A204.1 (cell line): ENCODE measurements at regions not wholly inside any gene's neighbourhood (a gene's known extent, or its start where the extent isn't known, plus 50 kb on each side); places are given as distances from the start of the nearest gene placed in this dataset.

Source experiments
- FAIRE-seq: peaks from 2 replicates; lab custom pipeline; 2012; peaks lifted over from hg19 to GRCh38; lab: Jason Lieb, UNC

DNA sequence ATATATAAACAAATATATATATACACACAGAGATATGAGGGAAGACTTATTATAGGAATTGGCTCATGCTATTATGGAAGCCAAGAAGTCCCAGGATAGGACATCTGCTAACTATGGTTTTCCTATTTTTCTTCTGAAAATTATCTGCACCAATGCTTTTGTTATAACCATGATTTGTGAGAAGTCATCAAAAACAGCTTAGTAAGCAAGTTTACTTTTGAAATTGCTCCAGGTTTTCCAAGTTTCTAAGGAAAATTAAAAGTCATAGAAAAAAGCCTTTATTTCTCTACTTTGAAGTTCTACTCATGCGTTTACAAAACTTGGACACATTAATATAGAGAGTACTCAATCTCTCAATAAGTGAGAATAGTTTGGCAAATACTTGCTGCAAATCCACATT lies 213.1 kb downstream of the TRAM1L1 start:
- no peak for FAIRE-seq

DNA sequence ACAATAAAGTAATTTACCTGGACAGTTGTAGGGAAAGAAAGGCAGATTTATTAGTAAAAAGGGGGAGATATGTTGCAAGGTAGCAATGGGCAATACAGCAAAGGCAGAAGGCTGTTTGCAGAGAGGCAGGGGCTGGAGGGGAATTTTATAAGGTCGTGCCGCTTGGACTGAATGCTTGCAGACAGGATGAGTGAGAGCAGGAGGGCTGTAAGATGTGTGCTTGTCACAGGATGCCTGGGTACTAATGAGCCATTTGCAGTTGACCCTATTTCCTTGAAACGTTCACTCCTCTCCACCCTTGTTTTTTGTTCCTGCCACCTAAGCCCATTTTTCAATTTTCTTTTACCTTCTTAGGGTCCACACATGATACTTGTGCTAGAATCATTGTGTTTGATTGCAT lies 214.7 kb downstream of the TRAM1L1 start:
- FAIRE-seq = no peak

- no peak for FAIRE-seq
Observed at GRCh38 chr4:116866106-116866505, 219.3 kb downstream of the TRAM1L1 start.

DNA sequence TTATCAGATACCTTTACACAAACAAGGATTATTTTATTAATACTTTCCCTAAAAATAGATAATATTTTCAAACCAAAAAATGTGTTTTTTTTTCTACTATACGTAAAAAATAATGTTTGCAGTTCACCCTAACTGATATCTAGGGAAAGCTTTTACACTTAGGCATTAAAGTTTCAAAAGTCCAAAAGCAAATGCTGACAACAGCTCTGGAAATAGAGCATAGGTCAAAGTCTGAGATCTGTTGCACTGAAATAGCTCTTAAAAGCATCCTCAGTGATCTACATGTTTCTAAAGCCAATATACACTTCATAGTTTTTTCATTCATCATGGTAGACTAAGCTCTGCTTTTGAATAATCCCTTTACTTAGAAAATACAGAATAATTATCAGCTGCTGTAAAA lies 222.8 kb downstream of the TRAM1L1 start:
- FAIRE-seq = no peak

- no peak for FAIRE-seq
Observed at GRCh38 chr4:116860891-116861290, 224.5 kb downstream of the TRAM1L1 start.

DNA sequence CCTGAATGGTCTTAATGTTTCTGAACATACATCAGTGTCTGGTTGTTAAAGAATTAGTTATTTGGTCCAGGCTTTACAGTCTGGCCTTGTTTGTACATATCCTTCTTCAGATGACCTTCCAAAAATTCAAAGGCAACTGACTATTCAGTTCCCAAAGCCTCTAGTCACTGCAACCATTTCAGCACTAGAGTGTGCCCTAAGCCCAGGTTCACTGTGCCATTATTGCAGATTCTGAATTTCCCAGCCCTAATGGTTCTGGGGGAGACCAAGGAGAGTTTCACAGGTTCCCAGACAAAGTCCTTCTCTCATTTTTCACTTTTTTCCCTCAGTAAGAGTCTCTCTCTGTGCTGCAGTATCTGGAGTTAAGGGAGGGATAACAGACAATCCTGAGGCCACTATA lies 235.8 kb downstream of the TRAM1L1 start:
- FAIRE-seq = no peak

GRCh38 chr4:116847616-116848015 lies 237.8 kb downstream of the TRAM1L1 start:
- no peak for FAIRE-seq

- no peak for FAIRE-seq
Observed at GRCh38 chr4:116839826-116840225, 245.6 kb downstream of the TRAM1L1 start.

GRCh38 chr4:116838609-116839008 lies 246.8 kb downstream of the TRAM1L1 start:
- no peak for FAIRE-seq

- FAIRE-seq = no peak
Observed at GRCh38 chr4:116829187-116829586, 256.2 kb downstream of the TRAM1L1 start.

DNA sequence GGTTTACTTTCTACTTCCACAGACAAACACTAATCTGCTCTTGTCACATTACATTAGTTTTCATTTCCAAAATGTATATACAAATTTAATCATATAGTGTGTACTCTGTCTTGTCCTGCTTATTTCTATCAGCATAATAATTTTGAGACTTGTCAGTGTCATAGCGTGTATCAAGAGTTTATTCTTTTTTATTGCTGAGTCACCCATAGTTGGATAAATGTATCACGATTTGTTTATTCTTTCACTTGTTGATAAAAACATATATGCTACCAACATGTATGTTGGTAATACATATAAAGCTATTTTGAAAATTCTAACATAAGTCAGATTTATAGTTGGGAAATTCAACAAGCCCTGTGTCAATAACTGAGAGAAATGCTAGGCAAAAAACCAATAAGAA lies 261.2 kb downstream of the TRAM1L1 start:
- no peak for FAIRE-seq

GRCh38 chr4:116811730-116812129 lies 273.6 kb downstream of the TRAM1L1 start:
- FAIRE-seq = no peak

- FAIRE-seq = no peak
Observed at GRCh38 chr4:116796022-116796421, 289.4 kb downstream of the TRAM1L1 start.

DNA sequence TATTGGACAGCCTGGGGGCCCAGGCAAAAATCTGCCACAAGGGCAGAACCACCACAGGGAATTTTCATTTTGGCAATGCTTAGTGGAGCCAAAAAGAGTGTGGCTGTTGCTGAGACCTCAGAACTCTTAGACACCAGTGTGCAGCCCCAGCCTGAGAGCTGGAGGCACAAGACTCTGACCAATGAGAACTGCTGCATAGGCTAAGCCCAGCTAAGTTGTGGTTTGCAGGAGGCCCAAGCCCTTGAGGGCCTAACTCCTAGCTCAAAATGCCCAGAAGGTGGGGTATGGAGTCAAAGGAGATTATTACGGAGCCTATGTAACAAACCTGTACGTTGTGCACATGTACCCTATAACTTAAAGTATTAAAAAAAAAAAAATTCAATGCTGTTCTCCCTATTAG lies 296.7 kb downstream of the TRAM1L1 start:
- no peak for FAIRE-seq

- no peak for FAIRE-seq
Observed at GRCh38 chr4:116755051-116755450, 330.3 kb downstream of the TRAM1L1 start.

DNA sequence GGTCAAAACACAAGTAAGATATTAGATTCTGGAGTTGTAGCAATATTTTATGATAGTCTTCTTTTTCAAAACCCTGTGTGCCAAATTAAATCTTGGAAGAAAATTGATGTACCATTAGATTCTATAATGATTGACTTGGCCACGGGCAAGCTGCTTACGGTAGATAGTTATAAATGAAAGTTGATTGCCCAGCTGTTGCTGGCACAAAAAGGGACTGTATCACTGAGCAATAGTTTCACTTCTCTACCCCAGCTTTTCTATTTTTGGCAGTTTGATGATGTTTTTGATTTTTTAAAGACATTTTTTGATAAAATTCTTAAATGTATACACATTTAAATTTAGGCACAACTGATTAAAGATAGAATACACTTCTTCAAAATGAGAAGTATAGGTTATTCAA lies 333.3 kb downstream of the TRAM1L1 start:
- FAIRE-seq = no peak

DNA sequence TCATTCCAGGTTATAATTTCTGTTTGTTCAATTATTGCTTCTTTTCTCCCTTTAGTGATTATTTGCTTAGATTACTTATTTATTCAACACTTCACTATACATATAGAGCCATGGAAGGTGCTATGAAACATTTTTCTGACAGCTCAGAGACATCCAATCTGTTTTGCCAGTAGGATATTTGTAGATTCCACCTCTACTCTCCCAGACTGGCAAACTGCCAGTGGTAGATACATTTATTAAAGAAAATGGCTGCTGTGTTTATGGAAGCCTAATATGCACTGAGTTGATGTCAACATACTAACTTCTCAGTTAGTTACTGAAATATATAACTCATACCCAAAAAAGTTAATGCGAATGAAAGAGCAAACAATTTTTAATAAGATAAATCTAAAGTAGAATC lies 348.6 kb downstream of the TRAM1L1 start:
- no peak for FAIRE-seq

DNA sequence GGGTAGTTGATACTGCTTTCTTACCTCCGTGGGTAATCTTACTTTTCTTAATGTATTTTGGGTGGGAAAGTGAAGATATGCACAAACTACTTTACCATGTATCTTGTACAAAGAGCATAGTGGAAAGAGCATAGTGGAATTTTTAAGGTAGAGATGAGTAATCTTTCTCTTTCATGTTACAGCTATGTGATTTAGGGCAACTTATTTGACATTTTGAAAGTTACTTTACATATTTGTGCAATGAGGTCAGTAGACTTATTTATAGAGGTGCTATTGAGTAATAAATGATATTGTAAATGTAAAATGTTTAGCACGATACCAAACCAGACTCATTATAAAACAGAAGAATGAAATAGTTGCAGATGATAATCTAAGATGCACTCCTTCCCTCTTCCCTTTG lies 351.2 kb downstream of the TRAM1L1 start:
- FAIRE-seq = no peak

- FAIRE-seq = no peak
Observed at GRCh38 chr4:116733370-116733769, 352.0 kb downstream of the TRAM1L1 start.

DNA sequence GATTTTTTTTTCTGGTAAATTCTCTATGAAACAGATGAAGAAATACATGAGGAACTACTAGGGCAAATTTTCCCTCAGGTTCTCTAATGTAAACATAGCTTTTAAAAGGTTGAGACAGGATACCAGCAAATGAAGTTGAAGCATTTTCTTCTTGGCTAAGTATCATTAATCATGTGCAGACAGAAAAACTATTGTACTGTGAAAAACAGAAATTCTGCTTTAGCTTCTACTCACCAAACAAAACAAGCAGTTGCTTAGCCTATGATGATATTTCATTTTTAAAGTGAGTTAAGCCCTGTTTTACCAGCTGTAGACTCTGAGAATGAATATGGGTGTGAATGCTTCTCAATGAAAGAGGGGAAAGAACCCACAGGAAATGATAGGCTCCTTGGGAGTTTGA lies 358.9 kb downstream of the TRAM1L1 start:
- FAIRE-seq = no peak

DNA sequence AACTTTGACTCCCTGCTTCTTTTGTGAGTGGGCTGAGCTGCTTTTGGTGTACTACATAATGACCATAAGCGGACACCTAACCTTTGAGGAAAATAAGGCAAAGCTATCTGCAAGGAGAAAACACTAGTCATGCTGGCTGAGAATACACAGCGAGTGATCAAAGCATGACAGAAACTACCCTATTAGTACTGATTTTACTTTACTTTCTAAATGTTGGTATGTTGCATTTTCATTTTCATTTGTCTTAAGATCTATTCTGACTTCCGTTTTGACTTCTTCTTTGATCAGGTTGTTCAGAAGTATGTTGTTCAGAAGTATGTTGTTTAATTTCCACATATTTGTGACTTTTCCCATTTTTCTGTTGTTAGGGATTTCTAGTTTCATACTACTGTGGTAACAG lies 361.1 kb downstream of the TRAM1L1 start:
- FAIRE-seq = no peak

- no peak for FAIRE-seq
Observed at GRCh38 chr4:116705466-116705865, 379.9 kb downstream of the TRAM1L1 start.

GRCh38 chr4:116702949-116703348 lies 382.4 kb downstream of the TRAM1L1 start:
- FAIRE-seq = no peak

DNA sequence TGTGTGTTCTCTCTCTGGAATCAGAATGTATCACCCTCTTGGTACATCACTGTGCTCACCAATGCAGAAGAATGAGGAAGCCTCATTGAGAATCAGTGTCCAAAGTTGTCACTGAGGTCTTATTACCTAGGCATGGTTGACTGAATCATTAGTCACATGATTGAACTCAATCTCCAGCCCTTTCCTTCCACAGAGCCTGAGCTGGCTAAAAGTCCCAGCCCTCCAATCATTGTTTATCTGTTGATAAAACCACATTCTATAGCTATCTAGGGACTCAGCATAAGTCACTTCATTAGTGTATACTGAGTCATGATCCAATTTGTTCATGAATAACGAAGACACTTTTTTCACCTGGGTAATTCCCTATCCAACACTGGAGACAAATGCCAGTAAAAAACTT lies 396.8 kb downstream of the TRAM1L1 start:
- no peak for FAIRE-seq

- no peak for FAIRE-seq
Observed at GRCh38 chr4:116668190-116668589, 417.2 kb downstream of the TRAM1L1 start.

DNA sequence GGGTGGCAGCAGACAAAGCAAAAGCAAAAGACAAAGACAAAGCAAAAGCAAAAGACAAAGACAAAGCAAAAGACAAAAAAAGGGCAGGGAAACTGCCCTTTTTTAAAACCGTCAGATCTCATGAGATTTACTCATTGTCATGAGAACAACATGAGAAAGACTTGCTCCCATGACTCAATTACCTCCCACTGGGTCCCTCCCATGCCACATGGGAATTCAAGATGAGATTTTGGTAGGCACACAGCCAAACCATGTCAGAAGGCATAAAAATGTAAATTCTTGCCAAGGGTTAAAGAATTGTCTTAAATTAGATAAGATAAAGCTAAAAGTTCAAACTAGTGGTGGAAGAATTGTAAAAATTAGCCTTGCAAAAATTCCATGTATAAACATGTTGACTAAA lies 419.7 kb downstream of the TRAM1L1 start:
- FAIRE-seq = no peak
